Common myeloid progenitor, CD34-positive (primary cell): ENCODE measurements at regions not wholly inside any gene's neighbourhood (a gene's known extent, or its start where the extent isn't known, plus 50 kb on each side); places are given as distances from the start of the nearest gene placed in this dataset.

Experiments used
- CTCF ChIA-PET: fragments of 350-600 bp; sonication (Branson Sonifier 250); formaldehyde crosslinking; loops from one replicate; lab custom pipeline; 2021; ENCODE audit warnings: antibody characterized with exemption; lab: Charles Lee
- POLR2A ChIA-PET: fragments of 350-600 bp; sonication (Branson Sonifier 250); formaldehyde crosslinking; loops from one replicate; lab custom pipeline; 2021; ENCODE audit warnings: antibody characterized with exemption; lab: Charles Lee
- DNase-seq, 3 donors: peaks; one replicate each; pipeline versions ENCODE4 v3.0.0 to v3.0.0-alpha.2; 2013
- H3K27ac ChIP-seq, 2 experiments: 1 replicate in 1 of 2; 2 replicates in 1 of 2; pipeline ENCODE4 v1.7.0; 2013; ENCODE audit warnings: inconsistent platforms in 2 of 2, low read length in 2 of 2, mild to moderate bottlenecking in 2 of 2, low read depth in 1 of 2, moderate library complexity in 1 of 2; ENCODE audit not compliant: severe bottlenecking in 2 of 2, insufficient read depth in 1 of 2, poor library complexity in 1 of 2
- H3K27me3 ChIP-seq, 5 experiments: replicated peaks in 2 of 5; 1 replicate in 3 of 5; 2 replicates in 2 of 5; pipeline versions ENCODE4 v1.6.1 to v1.7.0; 2013; ENCODE audit warnings: low read length in 4 of 5, mild to moderate bottlenecking in 2 of 5, moderate library complexity in 2 of 5, inconsistent platforms in 1 of 5; ENCODE audit not compliant: insufficient read depth in 5 of 5, control insufficient read depth in 4 of 5
- H3K36me3 ChIP-seq, 4 experiments: 1 replicate in 2 of 4; 2 replicates in 2 of 4; pipeline versions ENCODE4 v1.6.1 to v1.7.0; 2013; ENCODE audit warnings: low read length in 3 of 4, control low read depth in 1 of 4, mild to moderate bottlenecking in 1 of 4; ENCODE audit not compliant: control insufficient read depth in 4 of 4, insufficient read depth in 4 of 4
- H3K4me1 ChIP-seq, 4 experiments: 1 replicate in 3 of 4; 2 replicates in 1 of 4; pipeline versions ENCODE4 v1.6.1 to v1.7.1; 2013; ENCODE audit warnings: low read length in 3 of 4, mild to moderate bottlenecking in 3 of 4, control low read depth in 1 of 4, inconsistent platforms in 1 of 4, moderate library complexity in 1 of 4; ENCODE audit not compliant: control insufficient read depth in 4 of 4, insufficient read depth in 4 of 4; ENCODE audit errors: control extremely low read depth in 1 of 4
- H3K4me3 ChIP-seq, 7 experiments: 1 replicate in 4 of 7; 2 replicates in 3 of 7; pipeline versions ENCODE4 v1.5.1 to v1.7.0; 2013; ENCODE audit warnings: mild to moderate bottlenecking in 7 of 7, low read length in 6 of 7, moderate library complexity in 6 of 7, inconsistent platforms in 2 of 7, low read depth in 2 of 7, control low read depth in 1 of 7; ENCODE audit not compliant: insufficient read depth in 4 of 7, control insufficient read depth in 1 of 7; ENCODE audit errors: extremely low read depth in 1 of 7
- H3K9me3 ChIP-seq, 5 experiments: 1 replicate in 4 of 5; 2 replicates in 1 of 5; pipeline versions ENCODE4 v1.6.1 to v1.7.1; 2013; ENCODE audit warnings: low read length in 4 of 5, mild to moderate bottlenecking in 2 of 5, inconsistent platforms in 1 of 5, low read depth in 1 of 5, moderate library complexity in 1 of 5; ENCODE audit not compliant: control insufficient read depth in 4 of 5, insufficient read depth in 2 of 5; ENCODE audit errors: control extremely low read depth in 1 of 5
- WGBS: methylation state at CpG from one replicate; pipeline ENCODE4 v1.1.5; 2013; ENCODE audit not compliant: insufficient coverage; 5-methylcytosine and 5-hydroxymethylcytosine counted together

- CTCF ChIA-PET, result no interaction called here
- 88% methylated on average over 2 of the region's 4 CpGs for WGBS
- no peaks in the 10 kb centered on the region for H3K36me3 ChIP-seq
- DNase-seq, result peak in 2 of 3 donors; percentile 8 to 10
- POLR2A ChIA-PET, result no interaction called here
- no peak overlapping the region for H3K27ac ChIP-seq
- H3K4me3 ChIP-seq, result no peak overlapping the region
- no peaks in the 10 kb centered on the region for H3K4me1 ChIP-seq
- H3K9me3 ChIP-seq, result no peaks in the 10 kb centered on the region
- no peaks in the 10 kb centered on the region for H3K27me3 ChIP-seq
These were observed 390.4 kb downstream of the SHISA9 start for GRCh38 chr16:13291591-13292333.

GRCh38 chr16:13296206-13296605, 394.8 kb downstream of the SHISA9 start:
- 100% methylated on average over 1 of the region's 4 CpGs for WGBS
- H3K36me3 ChIP-seq, result no peaks in the 10 kb centered on the region
- no peaks in the 10 kb centered on the region for H3K4me1 ChIP-seq
- CTCF ChIA-PET, result no interaction called here
- H3K27me3 ChIP-seq, result no peaks in the 10 kb centered on the region
- no peak overlapping the region for H3K27ac ChIP-seq
- DNase-seq, result no peak
- no peak overlapping the region for H3K4me3 ChIP-seq
- POLR2A ChIA-PET, result no interaction called here
- no peaks in the 10 kb centered on the region for H3K9me3 ChIP-seq

GRCh38 chr16:13298666-13299065, 397.3 kb downstream of the SHISA9 start:
- Histone ChIP-seq H3K9me3 (no peaks in the 10 kb centered on the region), H3K27me3 (no peaks in the 10 kb centered on the region), H3K27ac (no peak overlapping the region), H3K4me1 (no peaks in the 10 kb centered on the region), H3K36me3 (no peaks in the 10 kb centered on the region), H3K4me3 (no peak overlapping the region)
- ChIA-PET CTCF (interaction anchor here (1.5 kb wide), 1 partner anchor 17 kb away, joined by 3 read pairs; no protein-coding TSS in a partner anchor), POLR2A (no interaction called here)
- WGBS, result 94% methylated on average over 5 of the region's 5 CpGs
- DNase-seq, result no peak

GRCh38 chr16:13300066-13300840, 398.9 kb downstream of the SHISA9 start:
- Histone ChIP-seq H3K27me3 (no peaks in the 10 kb centered on the region), H3K36me3 (no peaks in the 10 kb centered on the region), H3K4me1 (no peaks in the 10 kb centered on the region), H3K27ac (no peak overlapping the region), H3K9me3 (no peaks in the 10 kb centered on the region), H3K4me3 (no peak overlapping the region)
- ChIA-PET POLR2A (no interaction called here), CTCF (no interaction called here)
- DNase-seq, result no peak
- 81% methylated on average over 7 of the region's 9 CpGs for WGBS

GRCh38 chr16:13305019-13305755, 403.8 kb downstream of the SHISA9 start:
- WGBS, result 80% methylated on average over 3 of the region's 8 CpGs
- CTCF ChIA-PET, result no interaction called here
- POLR2A ChIA-PET, result no interaction called here
- Histone ChIP-seq H3K4me1 (peaks cover 12 to 26% (median 14%) of the 10 kb centered on the region in 4 experiments), H3K9me3 (no peaks in the 10 kb centered on the region), H3K4me3 (no peak overlapping the region), H3K36me3 (no peaks in the 10 kb centered on the region), H3K27me3 (no peaks in the 10 kb centered on the region), H3K27ac (no peak overlapping the region)
- no peak for DNase-seq

- 0% methylated on average over 1 of the region's 2 CpGs for WGBS
- Histone ChIP-seq H3K9me3 (no peaks in the 10 kb centered on the region), H3K27ac (no peak overlapping the region), H3K4me1 (peaks cover 12 to 26% (median 14%) of the 10 kb centered on the region in 4 experiments), H3K4me3 (no peak overlapping the region), H3K36me3 (no peaks in the 10 kb centered on the region), H3K27me3 (no peaks in the 10 kb centered on the region)
- ChIA-PET CTCF (no interaction called here), POLR2A (no interaction called here)
- DNase-seq, result peak in 2 of 3 donors; percentile 69 to 83
These were observed 405.0 kb downstream of the SHISA9 start for GRCh38 chr16:13306161-13306995.
